GM19463 (cell line): ENCODE measurements at regions not wholly inside any gene's neighbourhood (a gene's known extent, or its start where the extent isn't known, plus 50 kb on each side); places are given as distances from the start of the nearest gene placed in this dataset.

Experiments used
- ATAC-seq: cut with Tn5 transposase; IDR thresholded peaks from one replicate; pipeline ENCODE4 v1.9.1; 2021; ENCODE audit warnings: mild to moderate bottlenecking, moderate library complexity; ENCODE audit not compliant: unreplicated experiment

DNA sequence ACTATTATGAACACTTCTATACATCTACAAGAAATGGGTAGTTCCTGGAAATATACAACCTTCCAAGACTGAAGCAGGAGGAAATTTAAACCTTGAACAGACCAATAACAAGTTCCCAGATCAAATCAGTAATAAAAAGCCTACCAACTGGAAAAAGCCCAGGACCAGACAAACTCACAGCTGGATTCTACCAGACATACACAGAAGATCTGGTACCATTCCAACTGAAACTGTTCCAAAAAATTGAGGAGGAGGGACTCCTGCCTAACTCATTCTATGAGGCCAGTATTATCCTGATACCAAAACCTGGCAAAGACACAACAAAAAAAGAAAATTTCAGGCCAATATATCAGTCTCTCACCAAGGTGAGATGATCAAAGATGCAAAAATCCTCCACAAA is 189.4 kb downstream of the RPS29 start:
- no peak for ATAC-seq

GRCh38 chr14:49381778-49382177 is 204.4 kb downstream of the RPS29 start:
- no peak for ATAC-seq

DNA sequence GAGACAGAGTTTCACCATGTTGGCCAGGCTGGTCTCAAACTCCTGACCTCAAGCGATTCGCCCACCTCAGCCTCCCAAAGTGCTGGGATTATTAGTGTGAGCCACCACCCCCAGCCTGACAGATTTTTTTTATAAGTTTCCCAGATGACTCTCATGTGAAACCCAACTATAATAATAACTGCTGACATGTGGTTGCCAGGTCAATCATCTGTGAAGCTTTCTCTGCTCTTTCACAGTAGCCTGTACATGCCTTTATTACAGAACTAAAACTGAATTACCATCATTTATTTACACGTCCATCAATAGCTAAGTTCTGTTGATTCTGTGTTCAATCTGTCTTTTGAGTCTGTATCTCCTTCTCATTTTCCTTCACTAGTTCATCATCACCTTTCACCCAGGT is 218.5 kb downstream of the RPS29 start:
- ATAC-seq: no peak

DNA sequence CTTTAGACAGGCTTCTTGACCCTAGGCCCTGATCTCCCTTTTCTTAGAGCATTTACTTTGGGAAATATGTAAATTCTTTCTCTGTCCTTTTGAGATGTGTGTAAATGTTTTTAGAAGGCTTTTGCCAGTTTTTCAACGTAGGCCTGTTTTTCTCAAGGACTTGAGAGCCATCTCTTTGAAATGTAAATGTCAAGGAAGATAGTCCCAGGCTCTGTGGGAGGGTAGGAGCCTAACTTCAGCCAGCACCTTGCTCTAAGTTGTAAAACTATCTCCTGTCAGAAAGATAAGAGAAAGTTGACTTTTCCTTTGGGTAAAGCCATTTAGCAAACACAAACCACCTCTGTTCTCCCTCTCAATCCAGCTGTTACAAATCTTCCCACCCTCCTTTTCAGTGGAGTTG is 219.8 kb downstream of the RPS29 start:
- no peak for ATAC-seq

- no peak for ATAC-seq
These were observed 221.4 kb downstream of the RPS29 start for GRCh38 chr14:49364752-49365117.

- no peak for ATAC-seq
These were observed 222.1 kb downstream of the RPS29 start for GRCh38 chr14:49363821-49364751.

GRCh38 chr14:49362916-49363315 is 223.3 kb downstream of the RPS29 start:
- no peak for ATAC-seq

GRCh38 chr14:49339130-49339529 is 247.1 kb downstream of the RPS29 start:
- ATAC-seq: no peak

DNA sequence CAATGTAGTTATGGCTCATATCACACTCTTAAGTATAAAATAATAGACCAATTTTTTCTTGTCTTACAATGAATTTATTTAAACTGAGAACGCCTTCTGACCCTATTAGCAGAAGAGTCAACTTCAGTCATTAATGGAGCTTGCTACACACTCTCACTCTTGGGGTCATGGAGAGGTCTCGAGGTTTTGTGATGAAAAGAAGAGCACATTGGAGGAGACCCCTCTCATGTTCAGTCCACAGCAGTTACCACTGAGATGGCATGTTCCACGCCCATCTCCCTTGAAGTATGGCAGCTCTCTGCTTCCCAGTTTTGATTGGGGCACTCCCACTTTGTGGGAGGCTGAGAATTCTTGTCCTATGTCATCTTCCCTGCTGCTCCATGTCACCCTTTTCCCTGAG is 266.4 kb downstream of the RPS29 start:
- no peak for ATAC-seq

GRCh38 chr14:49315570-49315969 is 270.6 kb downstream of the RPS29 start:
- no peak for ATAC-seq

DNA sequence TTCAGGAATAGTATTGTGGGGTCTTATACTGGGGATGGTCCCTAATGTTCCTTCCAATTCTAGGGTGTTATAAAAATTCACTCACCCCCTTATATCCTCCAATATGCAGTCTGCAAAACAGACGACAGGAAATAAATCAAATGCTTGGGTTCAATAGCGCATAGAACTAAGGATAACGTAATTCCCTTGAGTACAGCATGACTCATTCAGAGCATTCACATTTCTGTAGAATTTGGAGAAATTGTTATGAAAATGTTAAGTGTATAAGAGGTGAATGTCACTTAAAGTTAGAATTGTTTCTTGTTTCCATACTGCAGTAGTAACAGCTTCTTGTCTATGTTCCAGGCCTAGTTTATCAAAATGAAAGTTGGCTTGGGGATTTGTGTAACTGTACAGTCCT is 271.4 kb downstream of the RPS29 start:
- ATAC-seq: no peak

DNA sequence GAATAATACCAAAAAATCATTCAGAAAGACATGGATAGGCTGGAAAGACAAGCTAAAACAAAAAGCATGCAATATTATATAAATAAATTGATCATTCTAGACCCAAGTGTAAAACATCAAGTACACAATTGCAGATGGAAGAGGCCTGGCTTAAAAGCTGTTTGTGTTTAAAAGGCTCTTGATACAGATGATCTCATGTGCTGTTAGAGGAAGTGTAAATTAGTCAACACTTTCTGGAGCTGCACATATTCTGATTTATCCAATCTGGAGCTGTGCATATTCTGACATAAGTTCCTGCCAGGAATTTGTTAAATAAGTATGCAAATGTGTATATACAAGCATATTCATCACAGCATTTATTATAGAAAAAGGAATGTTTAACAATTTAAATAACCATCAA is 273.1 kb downstream of the RPS29 start:
- ATAC-seq: no peak

DNA sequence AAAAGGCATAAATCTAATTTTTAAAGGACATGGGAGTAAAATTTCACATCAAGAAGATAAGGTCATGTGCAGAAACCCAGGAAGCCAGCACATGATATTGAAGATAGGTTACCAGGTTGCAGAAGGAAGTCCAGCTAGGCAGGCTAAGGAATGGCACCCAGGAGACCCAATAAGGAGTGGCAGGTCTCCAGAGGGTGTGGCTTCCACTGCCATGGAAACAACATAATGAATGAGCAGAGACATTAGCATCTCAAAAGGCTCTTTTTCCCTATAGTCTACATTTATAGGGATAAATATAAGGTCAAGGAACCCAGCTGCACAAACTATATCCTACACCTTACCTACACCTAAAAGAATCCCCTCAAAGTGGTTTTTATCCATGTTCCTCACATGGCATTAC is 275.9 kb downstream of the RPS29 start:
- ATAC-seq: no peak

DNA sequence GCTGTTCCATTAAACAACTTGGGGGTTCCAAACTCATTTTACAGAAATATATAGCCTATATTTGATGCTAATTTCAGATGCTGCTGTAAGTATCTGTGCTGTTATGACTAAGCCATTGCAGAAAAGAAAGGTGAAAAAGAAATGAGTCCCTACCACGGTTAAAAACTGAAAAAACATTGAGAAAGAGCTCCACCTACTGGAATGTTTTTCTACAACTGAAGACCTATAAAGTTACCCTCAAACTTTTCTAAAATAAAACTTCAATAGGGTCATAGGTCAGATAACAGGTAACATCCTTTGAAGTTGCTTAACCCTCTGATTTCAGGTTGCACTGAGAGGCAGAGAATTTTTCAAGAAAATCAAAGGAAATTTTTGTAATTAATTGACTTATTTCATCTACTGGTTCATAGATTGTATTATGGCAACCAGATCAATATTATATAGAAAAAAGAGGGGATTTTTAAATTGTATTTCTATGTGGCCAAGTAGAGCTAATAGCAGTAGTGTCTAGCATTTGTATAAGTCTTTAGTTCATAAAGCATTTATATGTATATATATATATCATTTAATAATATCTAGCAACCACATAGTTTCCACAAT is 279.9 kb downstream of the RPS29 start:
- no peak for ATAC-seq

GRCh38 chr14:49303946-49304516 is 282.1 kb downstream of the RPS29 start:
- ATAC-seq: no peak

GRCh38 chr14:49297102-49297501 is 289.1 kb downstream of the RPS29 start:
- no peak for ATAC-seq

- no peak for ATAC-seq
These were observed 291.5 kb downstream of the RPS29 start for GRCh38 chr14:49294621-49295148.

DNA sequence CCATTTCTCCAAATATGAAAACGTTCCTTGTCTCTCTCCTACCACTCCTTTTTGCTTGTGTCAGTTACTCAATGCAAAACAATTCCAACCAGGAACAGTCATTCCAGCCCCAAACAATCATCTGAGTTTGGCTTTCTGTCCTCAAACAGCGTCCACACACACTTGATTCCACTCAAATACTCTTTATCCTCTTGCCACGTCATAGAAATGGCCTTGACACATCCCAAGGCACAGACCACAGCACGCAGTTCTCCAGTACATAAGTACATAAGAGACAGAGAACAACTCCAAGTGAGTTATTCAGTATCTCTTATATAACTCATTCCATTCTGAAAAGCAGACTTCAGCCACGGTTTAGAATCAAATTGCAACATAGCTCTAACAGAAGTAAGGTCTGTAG is 299.2 kb downstream of the RPS29 start:
- ATAC-seq: no peak

GRCh38 chr14:49286257-49286983 is 299.8 kb downstream of the RPS29 start:
- no peak for ATAC-seq

GRCh38 chr14:49280566-49280965 is 305.6 kb downstream of the RPS29 start:
- no peak for ATAC-seq

DNA sequence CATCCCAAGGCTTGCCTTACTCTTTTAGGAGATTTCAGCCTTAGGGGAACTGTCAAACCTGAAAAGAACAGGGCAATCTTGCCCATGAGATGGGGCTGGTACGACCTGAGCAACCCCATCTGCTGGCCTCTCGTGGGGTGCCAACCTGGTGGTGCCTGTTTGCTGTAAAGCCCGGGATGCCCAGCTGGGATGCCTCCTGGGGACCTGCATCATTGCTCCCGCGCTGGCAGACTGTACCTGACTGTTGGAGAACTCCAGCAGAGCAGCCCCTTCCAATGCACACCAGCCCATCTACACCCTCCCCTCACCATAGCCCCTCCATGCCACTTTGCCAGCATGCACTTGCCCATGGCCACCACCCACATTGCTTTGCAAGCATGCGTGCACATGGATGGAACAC is 335.7 kb downstream of the RPS29 start:
- no peak for ATAC-seq
